GM19463 (cell line): ENCODE measurements at regions not wholly inside any gene's neighbourhood (a gene's known extent, or its start where the extent isn't known, plus 50 kb on each side); places are given as distances from the start of the nearest gene placed in this dataset.

ENCODE experiments used
- ATAC-seq: cut with Tn5 transposase; IDR thresholded peaks from one replicate; pipeline ENCODE4 v1.9.1; 2021; ENCODE audit warnings: mild to moderate bottlenecking, moderate library complexity; ENCODE audit not compliant: unreplicated experiment

DNA sequence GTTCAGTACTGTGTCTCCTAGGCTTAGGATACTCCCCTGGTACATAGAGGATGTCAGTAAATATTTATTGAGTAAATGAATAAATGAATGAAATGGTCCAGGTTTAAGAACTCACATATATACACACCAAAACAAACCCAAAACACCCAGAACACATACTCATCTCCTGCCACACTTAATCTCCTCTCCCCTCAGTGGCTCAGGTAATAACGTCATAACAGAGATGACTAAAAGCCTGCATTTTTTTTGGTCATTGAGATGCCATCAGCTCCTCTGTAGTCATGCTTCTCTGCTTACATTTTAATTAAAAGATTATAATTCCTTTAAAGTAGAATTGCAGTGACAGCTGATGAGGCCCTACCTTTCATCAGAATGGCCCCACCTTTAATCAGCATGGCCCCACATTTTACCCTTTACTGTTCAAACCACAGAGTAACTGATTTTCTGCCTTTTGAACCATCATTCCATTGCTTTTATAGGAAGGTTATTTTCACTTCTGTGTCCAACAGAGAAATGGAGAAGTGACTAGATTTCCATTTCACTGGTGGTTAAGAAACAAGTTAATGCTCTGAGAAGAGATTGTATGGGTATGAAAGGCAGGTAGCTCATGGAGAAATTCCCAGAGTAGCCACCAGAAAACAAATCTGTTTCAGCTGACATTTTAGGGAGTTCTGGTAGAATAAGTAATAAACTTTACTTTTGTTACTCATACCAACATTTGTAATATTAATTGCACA is 193.4 kb upstream of the ATP2B1 start:
- ATAC-seq, result no peak

DNA sequence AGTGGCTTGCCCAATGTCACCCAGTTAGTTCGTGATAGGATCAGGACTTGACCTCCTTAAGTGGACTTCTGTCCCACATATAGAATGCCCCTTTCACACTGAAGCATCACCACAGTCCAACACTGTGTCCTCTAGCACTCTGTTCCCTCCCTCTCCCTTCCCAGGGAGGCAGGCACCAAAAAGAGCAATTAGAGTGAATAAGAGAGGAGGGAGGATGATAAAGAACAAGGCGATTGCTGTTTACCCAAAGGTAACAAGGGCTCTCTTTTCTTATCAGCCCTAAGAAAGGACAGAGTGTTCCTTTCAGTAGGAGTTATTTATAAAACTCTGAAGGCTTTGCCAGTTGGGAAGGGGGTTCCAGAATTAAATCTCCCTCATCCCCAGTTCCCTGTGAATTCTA is 192.7 kb upstream of the ATP2B1 start:
- ATAC-seq, result no peak

DNA sequence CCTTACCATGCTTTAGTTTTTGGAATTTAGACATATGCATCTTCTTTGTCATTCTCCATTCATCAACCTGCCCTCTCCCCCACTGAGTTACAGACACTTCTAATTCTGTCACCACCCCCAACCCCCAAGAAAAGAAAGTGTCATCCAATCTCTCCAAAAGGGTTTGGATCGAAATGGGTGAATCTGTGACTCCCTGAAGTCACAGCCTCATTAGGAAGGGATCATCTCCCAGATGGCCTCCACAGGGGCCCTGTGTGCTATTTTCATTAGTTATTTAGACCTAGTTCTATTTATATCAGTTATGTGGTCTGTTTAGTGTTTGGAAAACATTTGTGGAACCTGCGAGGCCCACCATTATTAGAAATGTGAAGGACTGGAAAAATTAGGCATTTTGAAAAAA is 191.0 kb upstream of the ATP2B1 start:
- ATAC-seq, result no peak

DNA sequence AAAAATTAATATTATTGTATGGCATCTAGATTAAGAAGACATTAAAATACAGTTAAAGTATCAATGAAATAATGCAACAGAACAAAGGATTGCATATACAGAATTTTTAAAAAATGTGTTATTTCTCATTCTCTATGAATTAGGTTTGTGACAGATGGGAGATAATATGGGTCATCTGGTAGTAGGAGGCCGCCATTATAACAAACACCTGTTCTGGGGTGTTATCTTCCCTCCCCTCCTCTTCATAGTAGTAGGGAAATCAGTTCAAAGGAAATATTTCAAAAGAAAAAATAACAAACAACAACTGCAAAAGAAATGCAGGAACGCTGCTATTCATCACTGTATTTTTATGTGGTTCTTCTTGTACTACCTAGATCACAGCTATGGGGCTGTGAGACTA is 187.0 kb upstream of the ATP2B1 start:
- ATAC-seq, result no peak

DNA sequence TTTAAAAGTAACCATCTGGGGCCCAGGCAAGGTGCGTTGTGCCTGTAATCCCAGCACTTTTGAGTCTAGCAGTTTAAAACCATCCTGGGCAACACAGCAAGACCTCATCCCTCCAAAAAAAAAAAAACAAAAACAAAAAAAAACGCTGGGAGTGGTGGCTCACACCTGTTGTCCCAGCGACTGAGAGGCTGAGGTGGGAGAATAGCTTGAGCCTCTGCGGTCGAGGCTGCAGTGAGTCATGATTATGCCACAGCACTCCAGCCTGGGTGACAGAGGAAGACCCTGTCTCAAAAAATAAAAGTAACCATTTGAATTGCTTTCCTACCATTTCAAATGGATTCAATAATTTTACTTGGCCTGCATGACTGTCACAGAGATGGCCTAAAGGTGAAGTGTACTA is 186.5 kb upstream of the ATP2B1 start:
- no peak for ATAC-seq

DNA sequence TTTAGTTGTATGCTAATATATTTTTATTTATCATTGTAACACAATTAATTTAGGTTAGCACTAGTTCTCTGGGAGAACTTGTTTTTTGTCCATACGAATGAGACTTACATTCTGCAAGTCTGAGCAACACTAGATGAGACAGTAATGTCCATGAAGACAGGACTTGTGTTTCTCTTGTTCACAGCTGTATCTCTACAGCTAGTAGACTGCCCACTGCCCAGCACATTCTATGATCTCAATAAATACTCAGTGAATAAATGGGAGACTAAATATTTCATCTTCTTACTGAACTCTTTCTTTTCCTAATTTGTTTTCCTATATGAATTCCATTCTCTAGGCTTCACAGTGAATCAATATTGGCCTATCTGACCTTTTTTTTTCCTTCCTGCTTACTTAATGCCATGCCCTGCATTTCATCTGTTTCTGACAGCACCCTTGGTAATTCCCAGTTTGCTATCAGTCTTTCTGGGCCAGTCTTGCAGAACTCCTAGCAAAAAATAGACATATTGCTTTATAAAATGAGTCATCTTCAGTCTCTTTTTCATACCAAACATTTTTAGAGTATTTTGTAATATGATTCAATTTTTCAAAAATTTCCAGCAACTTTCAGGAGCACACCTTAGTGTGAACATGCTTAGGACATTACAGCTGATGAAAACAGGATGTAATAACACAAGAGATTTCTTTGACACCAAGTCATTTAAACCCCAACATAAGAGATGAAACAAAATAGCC is 185.5 kb upstream of the ATP2B1 start:
- ATAC-seq, result no peak

DNA sequence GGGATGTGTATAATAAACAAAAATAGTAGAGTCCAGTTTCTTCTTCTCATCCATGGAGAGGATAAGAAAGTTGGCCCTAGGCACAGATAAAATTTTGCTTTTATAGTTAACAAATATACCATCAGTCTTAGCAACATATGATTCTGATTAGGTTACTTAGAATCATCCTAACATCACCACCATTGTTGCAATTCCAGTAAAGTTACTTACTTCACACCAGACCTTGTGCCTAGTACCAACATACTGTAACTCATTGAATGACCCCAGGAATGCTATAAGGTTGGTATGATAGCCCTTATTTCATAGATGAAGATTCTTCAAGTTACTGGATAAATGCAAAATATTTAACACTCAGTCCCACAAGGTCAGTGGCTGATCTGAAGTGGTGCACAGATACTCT is 183.8 kb upstream of the ATP2B1 start:
- no peak for ATAC-seq

DNA sequence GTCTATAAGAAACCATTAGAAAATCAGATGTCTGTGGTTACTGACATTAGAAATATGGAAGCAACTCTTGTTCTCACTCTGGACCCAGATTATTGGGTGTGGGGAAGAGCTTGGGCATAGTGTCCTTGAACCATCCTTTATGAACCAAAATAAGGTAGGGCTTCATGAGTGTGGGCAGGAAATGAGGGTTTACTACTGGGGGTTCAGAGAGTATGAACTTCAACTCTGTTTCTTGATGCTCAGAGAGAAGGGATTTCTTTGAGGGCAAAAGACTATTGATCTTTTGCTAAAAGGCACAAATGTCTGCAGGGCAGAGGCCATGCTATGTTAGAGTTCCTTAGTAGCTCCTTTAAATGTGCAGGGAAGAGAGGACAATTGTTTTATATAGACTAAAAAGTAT is 183.3 kb upstream of the ATP2B1 start:
- ATAC-seq, result no peak

DNA sequence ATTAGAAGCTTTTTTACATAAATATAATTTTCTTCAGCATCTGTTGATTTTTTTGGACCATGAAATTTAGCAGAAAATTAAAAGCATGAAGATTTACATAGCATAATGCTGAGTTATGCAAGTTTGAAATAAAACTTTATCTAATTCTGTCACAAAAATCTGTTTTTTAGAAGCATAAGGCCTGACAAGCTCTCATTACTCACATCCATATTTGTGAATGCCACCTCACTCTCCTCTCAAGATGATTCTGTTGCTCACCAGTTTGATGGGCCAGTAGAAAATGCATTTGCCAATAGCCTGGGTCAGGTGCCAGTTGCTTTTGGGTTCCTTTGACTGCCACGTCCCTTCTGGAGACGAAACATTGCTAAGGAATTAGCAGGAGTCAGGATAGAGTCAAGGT is 181.5 kb upstream of the ATP2B1 start:
- ATAC-seq, result no peak

DNA sequence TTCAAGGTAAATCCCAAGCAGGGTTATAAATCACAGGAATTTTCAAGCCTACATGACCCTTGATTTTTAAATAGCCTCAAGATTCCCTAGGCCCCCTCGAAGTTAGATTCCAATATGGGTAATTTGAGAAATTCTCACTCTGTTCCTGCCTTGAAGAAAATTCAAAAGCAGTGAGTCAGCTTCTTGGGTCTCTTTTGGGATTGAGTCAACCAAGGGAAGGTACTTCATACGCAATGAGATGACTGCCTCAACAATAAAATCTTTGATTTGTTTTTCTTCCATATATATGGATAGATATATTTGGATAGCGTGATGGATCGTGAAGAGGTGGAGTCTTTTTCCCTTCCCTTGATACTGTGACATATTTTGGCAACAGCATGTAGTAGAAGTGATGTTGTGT is 180.4 kb upstream of the ATP2B1 start:
- no peak for ATAC-seq

DNA sequence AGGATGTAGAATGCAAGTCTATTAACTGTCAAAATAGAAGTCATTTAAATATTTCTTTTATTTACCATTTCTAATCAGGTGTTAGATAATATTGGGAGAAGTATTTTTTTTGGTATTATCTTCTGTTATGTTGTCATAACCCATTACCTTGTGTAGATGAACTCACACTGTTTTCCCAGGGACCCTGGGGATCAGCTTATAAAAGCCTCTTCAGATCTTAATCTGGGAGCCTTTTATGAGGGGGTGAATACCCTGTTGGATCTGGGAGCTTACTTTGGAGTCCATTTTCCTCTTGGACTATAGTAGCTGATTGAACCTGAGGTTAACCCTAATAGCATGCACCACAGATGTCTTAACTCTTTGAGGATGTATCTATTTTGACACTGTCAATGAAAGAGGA is 176.3 kb upstream of the ATP2B1 start:
- no peak for ATAC-seq

DNA sequence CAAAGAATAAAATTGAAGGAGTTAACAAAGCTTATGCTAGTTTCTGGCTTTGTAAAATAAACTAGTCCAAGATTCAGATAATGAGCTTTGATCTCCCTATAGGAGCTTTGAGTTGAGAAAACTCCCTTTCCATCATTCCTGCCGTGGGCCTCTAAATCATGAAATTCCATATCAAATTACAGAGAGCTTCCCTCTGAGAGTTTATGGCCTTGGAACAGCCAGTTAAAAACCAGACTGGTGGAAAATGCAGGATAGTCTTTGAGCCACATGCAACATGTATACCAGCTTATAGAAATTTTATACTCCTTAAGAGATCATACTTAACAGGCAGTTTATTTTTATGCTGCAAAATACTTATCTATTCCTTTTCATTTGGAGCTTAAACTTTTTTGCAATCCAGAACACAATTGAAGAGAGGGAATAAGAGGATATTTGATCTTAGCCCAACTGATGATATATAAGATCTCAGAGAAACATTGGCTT is 175.8 kb upstream of the ATP2B1 start:
- ATAC-seq, result no peak

DNA sequence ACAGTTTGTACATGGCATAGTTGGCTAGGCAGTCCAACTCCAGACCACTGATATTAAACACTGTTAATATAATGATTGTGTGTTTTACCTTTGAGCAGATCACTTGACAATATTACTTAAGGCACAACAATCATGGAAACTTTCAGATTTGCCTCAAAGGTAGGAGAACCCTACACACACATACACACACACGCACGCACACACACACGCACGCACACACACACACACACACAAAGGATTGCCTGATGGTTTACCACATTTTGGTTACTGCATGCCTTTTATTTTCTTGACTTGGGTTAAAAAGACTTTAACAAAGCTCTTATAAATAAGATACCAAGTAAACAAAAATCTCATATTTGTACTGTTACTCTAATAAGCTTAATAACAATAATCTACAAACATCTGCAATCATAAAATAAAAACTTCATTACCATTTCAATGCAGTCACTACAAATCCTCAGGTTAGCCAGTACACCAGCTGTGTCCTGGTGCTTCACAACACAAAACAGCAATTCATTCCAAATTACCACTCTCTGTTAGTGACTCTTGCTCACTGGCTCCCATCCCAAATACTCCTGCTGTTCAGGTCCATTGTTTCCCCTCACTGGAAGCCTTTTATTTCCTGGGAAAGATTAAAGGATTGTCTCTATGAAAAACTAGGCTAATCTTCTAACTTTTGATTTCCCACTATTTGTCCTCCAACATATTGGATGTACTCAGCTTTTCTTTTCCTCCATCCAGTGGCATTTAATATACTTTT is 175.2 kb upstream of the ATP2B1 start:
- no peak for ATAC-seq

DNA sequence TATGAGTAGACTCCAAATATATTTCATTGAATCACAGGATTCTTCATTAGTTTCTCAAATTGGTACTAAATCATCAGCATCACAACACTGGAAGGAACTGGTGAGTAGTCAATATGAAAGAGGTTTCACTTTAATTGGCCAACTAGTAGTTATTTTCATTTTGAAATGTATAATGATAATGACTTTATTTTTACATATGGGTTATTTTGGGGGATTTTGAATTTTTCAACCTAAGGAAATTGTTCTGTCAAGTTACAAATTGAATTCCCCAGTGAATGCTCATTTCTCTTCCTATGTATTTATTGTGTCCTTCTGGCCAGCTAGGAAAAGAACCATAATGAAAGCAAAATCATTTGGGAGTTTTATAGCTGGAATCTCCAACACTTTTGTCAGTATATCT is 174.2 kb upstream of the ATP2B1 start:
- no peak for ATAC-seq

DNA sequence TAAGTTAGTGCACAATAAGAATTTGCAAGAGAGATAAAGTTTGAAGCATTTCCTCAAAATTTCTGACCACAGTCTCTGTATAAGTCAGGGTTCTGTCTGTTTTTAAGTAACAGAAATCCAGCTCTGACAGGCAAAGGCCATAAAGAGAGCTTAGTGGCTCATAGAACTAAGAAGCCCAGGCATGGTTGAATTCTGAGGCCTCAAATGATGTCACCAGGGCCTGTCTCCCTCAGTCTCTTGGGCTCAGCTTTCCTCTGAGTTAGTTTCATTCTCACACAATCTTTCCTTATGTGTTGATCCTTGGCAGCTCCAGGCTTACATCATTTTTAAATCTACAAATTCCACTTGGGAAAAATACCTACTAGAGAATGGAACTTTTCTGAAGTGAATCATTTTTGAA is 173.4 kb upstream of the ATP2B1 start:
- ATAC-seq, result peak; percentile 51

DNA sequence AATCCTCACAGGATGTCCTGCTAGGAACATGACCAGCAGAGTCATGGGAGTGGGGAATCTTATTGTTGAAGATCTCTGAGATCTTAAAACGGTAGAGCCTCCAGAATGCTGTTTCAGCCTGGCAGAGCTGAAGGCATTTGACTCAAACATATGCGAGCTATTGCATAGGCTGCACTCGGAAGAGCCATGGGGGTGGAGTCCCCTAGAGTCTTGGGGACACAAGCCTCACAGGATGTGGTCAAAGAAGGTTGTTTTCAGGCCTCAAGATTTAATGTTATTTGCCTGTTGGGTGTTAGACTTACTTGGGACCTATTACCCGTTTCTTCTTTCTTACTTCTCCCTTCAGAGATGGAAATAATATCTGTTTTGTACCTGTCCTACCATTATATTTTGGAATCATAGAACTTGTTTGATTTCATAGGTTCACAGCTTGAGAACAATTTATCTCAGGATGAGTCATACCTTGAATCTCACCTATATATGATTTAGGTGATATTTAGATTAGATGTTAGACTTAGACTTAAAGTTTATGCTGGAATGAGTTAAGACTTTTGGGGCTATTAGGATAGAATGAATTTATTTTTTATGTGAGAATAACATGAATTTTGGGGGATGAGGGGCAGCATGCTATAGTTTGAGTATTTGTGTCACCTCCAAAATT is 172.2 kb upstream of the ATP2B1 start:
- peak; percentile 87 for ATAC-seq

DNA sequence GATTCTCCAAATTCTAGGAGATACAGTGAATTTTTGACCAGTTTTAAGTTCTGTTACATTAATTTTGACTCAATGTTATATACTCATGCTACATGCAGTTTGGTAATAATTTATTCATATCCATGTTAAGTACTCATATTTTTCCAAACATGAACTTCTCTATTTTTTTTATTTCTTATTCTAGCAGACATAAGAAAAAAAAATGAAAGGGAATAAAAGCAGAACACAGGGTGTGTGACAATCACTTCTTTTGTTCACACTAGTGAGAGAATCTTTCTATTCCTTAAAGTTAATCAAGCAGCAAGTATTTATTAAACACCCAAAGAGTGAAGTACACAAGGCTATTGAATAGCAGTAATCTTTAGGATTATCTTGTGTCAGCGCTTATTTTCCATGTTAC is 171.1 kb upstream of the ATP2B1 start:
- ATAC-seq, result no peak

DNA sequence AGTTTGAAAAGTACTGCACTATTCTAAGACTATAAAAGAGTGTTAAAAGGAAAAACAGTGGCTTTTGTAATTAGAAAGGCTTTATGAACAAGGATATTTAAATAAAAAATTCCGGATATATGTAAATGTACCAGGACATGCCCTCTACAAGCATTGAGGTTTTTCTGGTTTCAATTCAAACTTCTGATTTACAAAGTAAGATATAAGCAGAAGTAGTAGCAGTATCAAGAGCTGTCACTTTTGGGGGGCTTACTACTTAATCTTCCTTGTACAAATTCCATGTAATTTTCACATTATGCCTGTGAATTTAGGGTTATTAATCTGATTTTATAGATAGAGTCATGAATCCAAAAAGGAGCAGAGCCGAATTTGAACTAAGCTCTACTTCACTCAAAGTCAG is 170.3 kb upstream of the ATP2B1 start:
- no peak for ATAC-seq

DNA sequence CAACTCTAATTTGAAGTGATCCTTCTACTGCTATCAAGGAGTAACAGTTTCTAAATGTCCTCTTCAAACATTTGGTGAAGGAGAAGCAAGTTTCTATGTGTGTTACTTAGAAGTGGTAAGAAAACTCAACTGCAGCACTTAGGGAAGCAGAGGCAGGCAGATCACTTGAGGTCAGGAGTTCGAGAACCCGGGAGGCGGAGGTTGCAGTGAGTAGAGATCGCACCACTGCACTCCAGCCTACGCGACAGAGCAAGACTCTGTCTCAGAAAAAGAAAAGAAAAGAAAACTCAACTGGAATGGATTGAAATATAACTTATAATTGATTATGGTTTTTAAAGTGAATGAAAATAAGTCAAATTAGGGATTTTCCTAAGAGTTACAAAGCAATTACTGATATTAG is 169.7 kb upstream of the ATP2B1 start:
- ATAC-seq, result no peak

DNA sequence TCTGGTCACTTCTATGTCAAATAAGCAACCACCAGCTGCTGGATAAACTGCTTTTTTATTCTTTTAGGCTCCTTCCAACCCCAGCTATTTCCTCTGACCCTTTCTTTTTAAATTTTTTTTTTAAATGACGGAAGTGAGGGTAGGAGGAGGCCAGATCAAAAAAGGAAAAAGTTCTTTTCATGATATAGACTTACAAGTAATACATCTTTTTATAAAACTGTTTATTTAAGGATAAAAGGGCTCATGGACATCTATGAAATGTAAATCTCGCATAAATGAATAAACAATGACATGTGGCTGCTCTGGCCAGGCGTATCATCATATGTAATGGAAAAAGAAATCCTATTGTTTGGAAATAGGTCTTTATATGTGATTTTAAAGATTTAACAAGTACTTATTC is 169.0 kb upstream of the ATP2B1 start:
- no peak for ATAC-seq

DNA sequence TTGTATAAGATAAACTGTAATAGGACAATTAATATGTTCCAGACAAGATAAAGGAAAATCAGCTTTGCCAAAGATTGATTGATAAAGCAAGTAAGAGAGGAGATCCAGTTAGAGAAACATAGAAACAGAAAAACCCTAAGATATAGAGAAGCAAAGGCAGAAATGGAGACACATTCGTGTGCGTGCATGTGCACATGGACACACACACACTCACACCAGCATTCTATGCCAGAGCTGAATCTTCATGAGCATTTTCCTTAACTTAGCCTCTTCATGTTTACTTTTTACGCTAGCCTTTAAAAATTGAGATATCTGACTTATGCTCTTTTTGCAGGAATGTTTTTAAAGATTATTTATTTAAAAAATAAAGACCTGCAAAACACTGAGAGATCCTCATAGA is 168.5 kb upstream of the ATP2B1 start:
- no peak for ATAC-seq
